ENCODE measurements at regions not wholly inside any gene's neighbourhood (a gene's known extent, or its start where the extent isn't known, plus 50 kb on each side); places are given as distances from the start of the nearest gene placed in this dataset.

DNA sequence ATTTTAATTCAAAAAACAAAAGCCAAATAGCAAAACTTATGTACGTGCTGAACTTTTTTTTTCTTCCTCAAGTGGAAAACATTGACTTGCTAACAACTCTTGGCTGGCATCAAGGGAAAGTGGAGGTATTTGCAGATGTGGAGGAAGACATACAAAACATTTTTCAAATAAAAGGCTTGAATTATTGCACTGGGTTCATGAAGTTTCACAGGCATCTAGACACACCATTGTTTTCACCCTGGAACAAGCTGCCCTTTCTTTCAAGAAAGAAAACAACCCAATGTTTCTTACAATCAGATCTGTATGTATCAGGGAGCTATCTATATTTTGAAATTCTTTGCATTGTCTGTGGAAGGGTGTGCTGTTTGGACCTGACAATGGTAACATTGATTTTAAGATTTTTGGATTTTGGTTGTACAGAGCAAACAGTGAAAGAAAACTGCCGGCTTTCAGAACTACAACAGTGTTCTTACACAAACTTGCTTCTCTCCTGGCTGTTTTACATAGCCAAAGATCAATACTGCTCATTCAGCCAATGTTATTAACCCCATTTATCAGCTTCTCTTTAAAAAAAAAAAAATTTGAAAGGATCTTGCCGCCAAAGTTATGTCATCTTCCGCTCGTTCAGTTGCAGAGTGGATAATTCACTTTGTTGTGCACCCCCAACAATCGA, 187.7 kb upstream of the FOXD3 start:
- H3K4me1 ChIP-seq (ENCODE audit: low read length), result no peaks in the 10 kb centered on the region
- no peaks in the 10 kb centered on the region for H3K27me3 ChIP-seq (replicated peaks; ENCODE audit: insufficient read depth, low read length)
- no peak for DNase-seq
- H3K79me2 ChIP-seq (ENCODE audit: low read length), result no peaks in the 10 kb centered on the region
- no peaks in the 10 kb centered on the region for H3K9me3 ChIP-seq (replicated peaks; ENCODE audit: insufficient read depth, low read length)
- no peaks in the 10 kb centered on the region for H4K20me1 ChIP-seq (ENCODE audit: insufficient read depth, low read length)
- TF ChIP-seq CTCF (IDR thresholded peaks at IDR 0.05; ENCODE audit: low read length) (no peak), EZH2phosphoT487 (IDR thresholded peaks at IDR 0.05; ENCODE audit: low read length) (no peak), EZH2 (optimal IDR thresholded peaks at IDR 0.05; ENCODE audit: low read depth, low read length) (no peak)
- no peak overlapping the region for H3K4me2 ChIP-seq (ENCODE audit: low read depth, low read length)
- H3K4me3 ChIP-seq (ENCODE audit: low read length), result no peak overlapping the region
- no peak overlapping the region for H3K27ac ChIP-seq (ENCODE audit: low read length)
- H3F3A ChIP-seq (ENCODE audit: insufficient read depth, low read length), result no peaks in the 10 kb centered on the region
- no peak overlapping the region for H2AFZ ChIP-seq (ENCODE audit: low read length)
- no peaks in the 10 kb centered on the region for H3K9me2 ChIP-seq (replicated peaks; ENCODE audit: insufficient read depth, low read length)
- H3K9ac ChIP-seq (ENCODE audit: low read length), result no peak overlapping the region
- H3K36me3 ChIP-seq (replicated peaks; ENCODE audit: insufficient read depth, low read length), result no peaks in the 10 kb centered on the region

DNA sequence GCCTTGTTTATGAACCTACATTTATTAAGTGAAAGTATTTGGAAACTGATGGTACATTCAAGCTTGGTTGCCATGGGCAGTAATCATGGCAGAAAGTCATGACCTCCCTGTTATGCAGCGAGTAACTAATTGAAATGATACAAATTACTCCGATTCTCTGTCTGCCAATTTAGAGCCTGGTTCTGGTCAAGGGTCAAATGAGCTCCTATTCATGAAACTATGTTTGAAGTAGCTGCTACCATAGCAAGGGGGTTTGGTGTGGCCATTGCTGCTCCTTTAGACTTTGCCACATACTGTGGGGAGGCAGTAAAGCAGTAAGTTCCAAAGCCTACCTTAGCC, 187.2 kb upstream of the FOXD3 start:
- Histone ChIP-seq H3K4me2 (ENCODE audit: low read depth, low read length) (no peak overlapping the region), H3K27ac (ENCODE audit: low read length) (no peak overlapping the region), H3K36me3 (replicated peaks; ENCODE audit: insufficient read depth, low read length) (no peaks in the 10 kb centered on the region), H3F3A (ENCODE audit: insufficient read depth, low read length) (no peaks in the 10 kb centered on the region), H3K9me3 (replicated peaks; ENCODE audit: insufficient read depth, low read length) (no peaks in the 10 kb centered on the region), H3K9me2 (replicated peaks; ENCODE audit: insufficient read depth, low read length) (no peaks in the 10 kb centered on the region), H3K9ac (ENCODE audit: low read length) (no peak overlapping the region), H3K4me3 (ENCODE audit: low read length) (no peak overlapping the region), H2AFZ (ENCODE audit: low read length) (no peak overlapping the region), H3K79me2 (ENCODE audit: low read length) (no peaks in the 10 kb centered on the region), H4K20me1 (ENCODE audit: insufficient read depth, low read length) (no peaks in the 10 kb centered on the region), H3K27me3 (replicated peaks; ENCODE audit: insufficient read depth, low read length) (no peaks in the 10 kb centered on the region), H3K4me1 (ENCODE audit: low read length) (no peaks in the 10 kb centered on the region)
- TF ChIP-seq EZH2 (optimal IDR thresholded peaks at IDR 0.05; ENCODE audit: low read depth, low read length), result no peak
- TF ChIP-seq CTCF (IDR thresholded peaks at IDR 0.05; ENCODE audit: low read length), result no peak
- TF ChIP-seq EZH2phosphoT487 (IDR thresholded peaks at IDR 0.05; ENCODE audit: low read length), result no peak
- DNase-seq, result no peak

- Histone ChIP-seq H3K27me3 (replicated peaks; ENCODE audit: insufficient read depth, low read length) (no peaks in the 10 kb centered on the region), H3K4me3 (ENCODE audit: low read length) (no peak overlapping the region), H3K36me3 (replicated peaks; ENCODE audit: insufficient read depth, low read length) (no peaks in the 10 kb centered on the region), H3K9ac (ENCODE audit: low read length) (no peak overlapping the region), H3K9me2 (replicated peaks; ENCODE audit: insufficient read depth, low read length) (no peaks in the 10 kb centered on the region), H4K20me1 (ENCODE audit: insufficient read depth, low read length) (no peaks in the 10 kb centered on the region), H3K9me3 (replicated peaks; ENCODE audit: insufficient read depth, low read length) (no peaks in the 10 kb centered on the region), H3K4me2 (ENCODE audit: low read depth, low read length) (no peak overlapping the region), H3F3A (ENCODE audit: insufficient read depth, low read length) (no peaks in the 10 kb centered on the region), H3K79me2 (ENCODE audit: low read length) (no peaks in the 10 kb centered on the region), H2AFZ (ENCODE audit: low read length) (no peak overlapping the region), H3K27ac (ENCODE audit: low read length) (no peak overlapping the region), H3K4me1 (ENCODE audit: low read length) (no peaks in the 10 kb centered on the region)
- TF ChIP-seq CTCF (IDR thresholded peaks at IDR 0.05; ENCODE audit: low read length) (no peak), EZH2 (optimal IDR thresholded peaks at IDR 0.05; ENCODE audit: low read depth, low read length) (no peak), EZH2phosphoT487 (IDR thresholded peaks at IDR 0.05; ENCODE audit: low read length) (no peak)
- DNase-seq, result no peak
Measured at GRCh38 chr1:63135801-63136200, 186.6 kb upstream of the FOXD3 start.
